ENCODE measurements at regions not wholly inside any gene's neighbourhood (a gene's known extent, or its start where the extent isn't known, plus 50 kb on each side); places are given as distances from the start of the nearest gene placed in this dataset.

- no peak overlapping the region for H3K4me3 Mint-ChIP-seq
- H3K4me1 Mint-ChIP-seq = peaks cover 4% of the 10 kb centered on the region
- no peaks in the 10 kb centered on the region for H3K36me3 Mint-ChIP-seq
- POLR2A ChIA-PET = no interaction called here
- DNase-seq = no peak
- no peak for ATAC-seq (ENCODE audit: low read depth)
- H3K27me3 Mint-ChIP-seq = no peaks in the 10 kb centered on the region
- H3K9me3 Mint-ChIP-seq = peaks cover 1% of the 10 kb centered on the region
- H3K27ac Mint-ChIP-seq = peak overlapping the region; percentile 31
These were observed 68.7 kb downstream of the RHOB start for GRCh38 chr2:20515290-20516220.

- Mint-ChIP-seq H3K27ac (no peak overlapping the region), H3K27me3 (no peaks in the 10 kb centered on the region), H3K9me3 (peaks cover 1% of the 10 kb centered on the region), H3K36me3 (no peaks in the 10 kb centered on the region), H3K4me1 (peaks cover 4% of the 10 kb centered on the region), H3K4me3 (no peak overlapping the region)
- POLR2A ChIA-PET = no interaction called here
- ATAC-seq (ENCODE audit: low read depth) = no peak
- no peak for DNase-seq
These were observed 69.4 kb downstream of the RHOB start for GRCh38 chr2:20516291-20516645.

GRCh38 chr2:20516646-20517341 is 69.9 kb downstream of the RHOB start:
- ATAC-seq (ENCODE audit: low read depth) (no peak), DNase-seq (no peak)
- H3K9me3 Mint-ChIP-seq = peaks cover 1% of the 10 kb centered on the region
- H3K27ac Mint-ChIP-seq = no peak overlapping the region
- H3K4me1 Mint-ChIP-seq = peaks cover 4% of the 10 kb centered on the region
- no peak overlapping the region for H3K4me3 Mint-ChIP-seq
- H3K36me3 Mint-ChIP-seq = no peaks in the 10 kb centered on the region
- POLR2A ChIA-PET = no interaction called here
- H3K27me3 Mint-ChIP-seq = no peaks in the 10 kb centered on the region

- POLR2A ChIA-PET = no interaction called here
- no peaks in the 10 kb centered on the region for H3K36me3 Mint-ChIP-seq
- peaks cover 1% of the 10 kb centered on the region for H3K9me3 Mint-ChIP-seq
- H3K27ac Mint-ChIP-seq = no peak overlapping the region
- peaks cover 4% of the 10 kb centered on the region for H3K4me1 Mint-ChIP-seq
- ATAC-seq (ENCODE audit: low read depth) = no peak
- no peak overlapping the region for H3K4me3 Mint-ChIP-seq
- peaks cover 4% of the 10 kb centered on the region for H3K27me3 Mint-ChIP-seq
- DNase-seq = no peak
These were observed 72.4 kb downstream of the RHOB start for GRCh38 chr2:20519309-20519708.

- Mint-ChIP-seq H3K27me3 (peaks cover 4% of the 10 kb centered on the region), H3K27ac (no peak overlapping the region), H3K4me1 (peaks cover 4% of the 10 kb centered on the region), H3K4me3 (no peak overlapping the region), H3K36me3 (no peaks in the 10 kb centered on the region), H3K9me3 (peaks cover 1% of the 10 kb centered on the region)
- POLR2A ChIA-PET = no interaction called here
- DNase-seq = no peak
- ATAC-seq (ENCODE audit: low read depth) = no peak
These were observed 73.3 kb downstream of the RHOB start for GRCh38 chr2:20520128-20520527.

- peaks cover 1% of the 10 kb centered on the region for H3K9me3 Mint-ChIP-seq
- DNase-seq (no peak), ATAC-seq (ENCODE audit: low read depth) (no peak)
- no peaks in the 10 kb centered on the region for H3K36me3 Mint-ChIP-seq
- H3K4me1 Mint-ChIP-seq = peaks cover 4% of the 10 kb centered on the region
- no peak overlapping the region for H3K27ac Mint-ChIP-seq
- POLR2A ChIA-PET = no interaction called here
- peaks cover 4% of the 10 kb centered on the region for H3K27me3 Mint-ChIP-seq
- no peak overlapping the region for H3K4me3 Mint-ChIP-seq
These were observed 74.3 kb downstream of the RHOB start for GRCh38 chr2:20521193-20521592.

- H3K4me1 Mint-ChIP-seq = peaks cover 4% of the 10 kb centered on the region
- DNase-seq (no peak), ATAC-seq (ENCODE audit: low read depth) (no peak)
- H3K27me3 Mint-ChIP-seq = peaks cover 4% of the 10 kb centered on the region
- H3K4me3 Mint-ChIP-seq = no peak overlapping the region
- no peak overlapping the region for H3K27ac Mint-ChIP-seq
- POLR2A ChIA-PET = no interaction called here
- H3K36me3 Mint-ChIP-seq = no peaks in the 10 kb centered on the region
- peaks cover 1% of the 10 kb centered on the region for H3K9me3 Mint-ChIP-seq
These were observed 74.9 kb downstream of the RHOB start for GRCh38 chr2:20521682-20522189.

- ATAC-seq (ENCODE audit: low read depth) = no peak
- POLR2A ChIA-PET = no interaction called here
- Mint-ChIP-seq H3K27ac (no peak overlapping the region), H3K9me3 (no peaks in the 10 kb centered on the region), H3K27me3 (peaks cover 4% of the 10 kb centered on the region), H3K4me3 (no peak overlapping the region), H3K4me1 (no peaks in the 10 kb centered on the region), H3K36me3 (no peaks in the 10 kb centered on the region)
- no peak for DNase-seq
These were observed 76.4 kb downstream of the RHOB start for GRCh38 chr2:20523073-20523798.

- H3K27ac Mint-ChIP-seq = no peak overlapping the region
- DNase-seq = no peak
- no peaks in the 10 kb centered on the region for H3K9me3 Mint-ChIP-seq
- ATAC-seq (ENCODE audit: low read depth) = no peak
- POLR2A ChIA-PET = no interaction called here
- H3K27me3 Mint-ChIP-seq = peaks cover 4% of the 10 kb centered on the region
- no peaks in the 10 kb centered on the region for H3K4me1 Mint-ChIP-seq
- H3K4me3 Mint-ChIP-seq = no peak overlapping the region
- H3K36me3 Mint-ChIP-seq = no peaks in the 10 kb centered on the region
These were observed 76.9 kb downstream of the RHOB start for GRCh38 chr2:20523799-20524187.

- no peak for DNase-seq
- Mint-ChIP-seq H3K27ac (no peak overlapping the region), H3K4me1 (no peaks in the 10 kb centered on the region), H3K9me3 (no peaks in the 10 kb centered on the region), H3K36me3 (no peaks in the 10 kb centered on the region), H3K27me3 (peaks cover 4% of the 10 kb centered on the region), H3K4me3 (no peak overlapping the region)
- POLR2A ChIA-PET = no interaction called here
- ATAC-seq (ENCODE audit: low read depth) = no peak
These were observed 77.7 kb downstream of the RHOB start for GRCh38 chr2:20524412-20525040.

- ATAC-seq (ENCODE audit: low read depth) = no peak
- DNase-seq = no peak
These were observed 78.5 kb downstream of the RHOB start for GRCh38 chr2:20525041-20526035.

GRCh38 chr2:20526160-20526559 is 79.3 kb downstream of the RHOB start:
- H3K27me3 Mint-ChIP-seq = peaks cover 4% of the 10 kb centered on the region
- no peak overlapping the region for H3K27ac Mint-ChIP-seq
- H3K4me3 Mint-ChIP-seq = no peak overlapping the region
- H3K9me3 Mint-ChIP-seq = no peaks in the 10 kb centered on the region
- no peak for ATAC-seq (ENCODE audit: low read depth)
- POLR2A ChIA-PET = interaction anchor here (0.5 kb wide), 1 partner anchor 65 kb away, joined by 6 read pairs; no protein-coding TSS in a partner anchor
- H3K36me3 Mint-ChIP-seq = no peaks in the 10 kb centered on the region
- no peaks in the 10 kb centered on the region for H3K4me1 Mint-ChIP-seq
- DNase-seq = no peak

More at GRCh38 chr2:20525041-20526035, 78.5 kb downstream of the RHOB start:
- POLR2A ChIA-PET = interaction anchor here (0.5 kb wide), 1 partner anchor 64 kb away, joined by 6 read pairs; no protein-coding TSS in a partner anchor
- no peak overlapping the region for H3K27ac Mint-ChIP-seq
- H3K27me3 Mint-ChIP-seq = peaks cover 4% of the 10 kb centered on the region
- no peaks in the 10 kb centered on the region for H3K36me3 Mint-ChIP-seq
- H3K4me3 Mint-ChIP-seq = no peak overlapping the region
- H3K9me3 Mint-ChIP-seq = no peaks in the 10 kb centered on the region
- no peaks in the 10 kb centered on the region for H3K4me1 Mint-ChIP-seq
